ENCODE measurements at regions not wholly inside any gene's neighbourhood (a gene's known extent, or its start where the extent isn't known, plus 50 kb on each side); places are given as distances from the start of the nearest gene placed in this dataset.

- Histone ChIP-seq H3K4me2 (ENCODE audit: low read length) (no peak overlapping the region), H2AFZ (ENCODE audit: low read depth, low read length) (no peak overlapping the region), H3K36me3 (ENCODE audit: insufficient read depth, low read length) (no peaks in the 10 kb centered on the region), H3K4me3 (ENCODE audit: low read length) (no peak overlapping the region), H4K20me1 (ENCODE audit: insufficient read depth) (no peaks in the 10 kb centered on the region), H3F3A (ENCODE audit: insufficient read depth, low read length, poor library complexity, severe bottlenecking) (no peaks in the 10 kb centered on the region), H3K79me2 (replicated peaks; ENCODE audit: insufficient read depth, low read length) (no peaks in the 10 kb centered on the region), H3K9ac (ENCODE audit: low read length) (no peak overlapping the region), H3K9me2 (ENCODE audit: insufficient read depth, low read length) (no peaks in the 10 kb centered on the region), H3K27me3 (ENCODE audit: insufficient read depth, low read depth, low read length) (no peaks in the 10 kb centered on the region), H3K9me3 (ENCODE audit: low read length) (no peaks in the 10 kb centered on the region), H3K27ac (ENCODE audit: low read length) (no peak overlapping the region)
- TF ChIP-seq POLR2AphosphoS5 (IDR thresholded peaks at IDR 0.05) (no peak), SMC3 (conservative IDR thresholded peaks at IDR 0.05; ENCODE audit: poor library complexity) (no peak), EP300 (conservative IDR thresholded peaks at IDR 0.05; ENCODE audit: poor library complexity, severe bottlenecking) (no peak), CTCF (IDR thresholded peaks at IDR 0.05; ENCODE audit: poor library complexity, severe bottlenecking) (no peak), MXI1 (conservative IDR thresholded peaks at IDR 0.05; ENCODE audit: poor library complexity, severe bottlenecking) (no peak), EZH2 (IDR thresholded peaks at IDR 0.05; ENCODE audit: borderline replicate concordance, insufficient read depth, low read length, poor library complexity, severe bottlenecking) (no peak)
- TF ChIP-seq, protein P1, sequence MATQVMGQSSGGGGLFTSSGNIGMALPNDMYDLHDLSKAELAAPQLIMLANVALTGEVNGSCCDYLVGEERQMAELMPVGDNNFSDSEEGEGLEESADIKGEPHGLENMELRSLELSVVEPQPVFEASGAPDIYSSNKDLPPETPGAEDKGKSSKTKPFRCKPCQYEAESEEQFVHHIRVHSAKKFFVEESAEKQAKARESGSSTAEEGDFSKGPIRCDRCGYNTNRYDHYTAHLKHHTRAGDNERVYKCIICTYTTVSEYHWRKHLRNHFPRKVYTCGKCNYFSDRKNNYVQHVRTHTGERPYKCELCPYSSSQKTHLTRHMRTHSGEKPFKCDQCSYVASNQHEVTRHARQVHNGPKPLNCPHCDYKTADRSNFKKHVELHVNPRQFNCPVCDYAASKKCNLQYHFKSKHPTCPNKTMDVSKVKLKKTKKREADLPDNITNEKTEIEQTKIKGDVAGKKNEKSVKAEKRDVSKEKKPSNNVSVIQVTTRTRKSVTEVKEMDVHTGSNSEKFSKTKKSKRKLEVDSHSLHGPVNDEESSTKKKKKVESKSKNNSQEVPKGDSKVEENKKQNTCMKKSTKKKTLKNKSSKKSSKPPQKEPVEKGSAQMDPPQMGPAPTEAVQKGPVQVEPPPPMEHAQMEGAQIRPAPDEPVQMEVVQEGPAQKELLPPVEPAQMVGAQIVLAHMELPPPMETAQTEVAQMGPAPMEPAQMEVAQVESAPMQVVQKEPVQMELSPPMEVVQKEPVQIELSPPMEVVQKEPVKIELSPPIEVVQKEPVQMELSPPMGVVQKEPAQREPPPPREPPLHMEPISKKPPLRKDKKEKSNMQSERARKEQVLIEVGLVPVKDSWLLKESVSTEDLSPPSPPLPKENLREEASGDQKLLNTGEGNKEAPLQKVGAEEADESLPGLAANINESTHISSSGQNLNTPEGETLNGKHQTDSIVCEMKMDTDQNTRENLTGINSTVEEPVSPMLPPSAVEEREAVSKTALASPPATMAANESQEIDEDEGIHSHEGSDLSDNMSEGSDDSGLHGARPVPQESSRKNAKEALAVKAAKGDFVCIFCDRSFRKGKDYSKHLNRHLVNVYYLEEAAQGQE (IDR thresholded peaks at IDR 0.05; ENCODE audit: borderline replicate concordance) = no peak
These were observed 97.0 kb upstream of the TARS1 start for GRCh38 chr5:33343676-33344327.

DNA sequence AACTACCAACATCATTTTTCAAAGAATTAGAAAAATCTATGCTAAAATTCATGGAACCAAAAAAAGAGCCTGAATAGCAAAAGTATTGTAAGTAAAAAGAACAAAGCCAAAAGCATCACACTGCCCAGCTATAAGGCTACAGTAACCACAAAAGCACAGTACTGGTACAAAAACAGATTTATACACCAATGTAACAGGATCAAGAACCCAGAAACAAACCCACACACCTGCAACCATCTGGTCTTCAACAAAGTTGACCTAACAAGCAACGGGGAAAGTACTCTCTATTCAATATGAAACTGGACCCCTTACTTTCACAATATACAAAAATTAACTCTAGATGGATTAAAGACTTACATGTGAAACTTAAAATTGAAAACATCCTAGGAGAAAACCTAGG lies 94.2 kb upstream of the TARS1 start:
- H3K79me2 ChIP-seq (replicated peaks; ENCODE audit: insufficient read depth, low read length) = no peaks in the 10 kb centered on the region
- TF ChIP-seq, protein P1 (IDR thresholded peaks at IDR 0.05; ENCODE audit: borderline replicate concordance) = no peak
- TF ChIP-seq MXI1 (conservative IDR thresholded peaks at IDR 0.05; ENCODE audit: poor library complexity, severe bottlenecking) (no peak), POLR2AphosphoS5 (IDR thresholded peaks at IDR 0.05) (no peak), SMC3 (conservative IDR thresholded peaks at IDR 0.05; ENCODE audit: poor library complexity) (no peak), EZH2 (IDR thresholded peaks at IDR 0.05; ENCODE audit: borderline replicate concordance, insufficient read depth, low read length, poor library complexity, severe bottlenecking) (no peak), CTCF (IDR thresholded peaks at IDR 0.05; ENCODE audit: poor library complexity, severe bottlenecking) (no peak), EP300 (conservative IDR thresholded peaks at IDR 0.05; ENCODE audit: poor library complexity, severe bottlenecking) (no peak), TAF1 (IDR thresholded peaks at IDR 0.05; ENCODE audit: low read depth) (no peak), RAD21 (conservative IDR thresholded peaks at IDR 0.05) (no peak)
- H3K27ac ChIP-seq (ENCODE audit: low read length) = no peak overlapping the region
- no peak overlapping the region for H3K4me2 ChIP-seq (ENCODE audit: low read length)
- H4K20me1 ChIP-seq (ENCODE audit: insufficient read depth) = no peaks in the 10 kb centered on the region
- H2AFZ ChIP-seq (ENCODE audit: low read depth, low read length) = no peak overlapping the region
- H3K9me2 ChIP-seq (ENCODE audit: insufficient read depth, low read length) = no peaks in the 10 kb centered on the region
- no peaks in the 10 kb centered on the region for H3F3A ChIP-seq (ENCODE audit: insufficient read depth, low read length, poor library complexity, severe bottlenecking)
- no peak overlapping the region for H3K4me3 ChIP-seq (ENCODE audit: low read length)
- no peaks in the 10 kb centered on the region for H3K36me3 ChIP-seq (ENCODE audit: insufficient read depth, low read length)
- no peak overlapping the region for H3K9ac ChIP-seq (ENCODE audit: low read length)
- no peaks in the 10 kb centered on the region for H3K9me3 ChIP-seq (ENCODE audit: low read length)
- H3K27me3 ChIP-seq (ENCODE audit: insufficient read depth, low read depth, low read length) = no peaks in the 10 kb centered on the region

Measured in neural cell (in vitro differentiated cells).